Lower leg skin (tissue), 4 donors: ENCODE measurements at regions not wholly inside any gene's neighbourhood (a gene's known extent, or its start where the extent isn't known, plus 50 kb on each side); places are given as distances from the start of the nearest gene placed in this dataset.

Experiments used
- DNase-seq, 2 donors: peaks; one replicate each; pipeline ENCODE4 v3.0.0-alpha.2; 2019; ENCODE audit warnings: low spot score in 2 of 2
- H3K4me3 ChIP-seq: fragments of 200-600 bp; sonication (generic); 2 replicates; pipeline ENCODE4 v1.5.1; 2017; ENCODE audit warnings: mild to moderate bottlenecking, low read depth; ENCODE audit not compliant: poor library complexity, severe bottlenecking
- CTCF ChIP-seq, 3 donors: fragments of 450-650 bp; IDR thresholded peaks; one replicate each; pipeline ENCODE4 v1.5.1; 2016; ENCODE audit warnings: antibody characterized with exemption in 3 of 3, mild to moderate bottlenecking in 3 of 3, moderate library complexity in 2 of 3
- POLR2A ChIP-seq, 2 donors: fragments of 450-650 bp; IDR thresholded peaks; one replicate each; pipeline ENCODE4 v1.6.1; 2016 to 2017; ENCODE audit warnings: antibody characterized with exemption in 2 of 2, mild to moderate bottlenecking in 1 of 2, moderate library complexity in 1 of 2
- WGBS, 2 donors: methylation state at CpG; one replicate each; pipeline ENCODE4 v1.1.5; 2018; 5-methylcytosine and 5-hydroxymethylcytosine counted together
- intact Hi-C: fragments of 100-400 bp; cut with DNase I; formaldehyde crosslinking; loops from one replicate; pipeline ENCODE4 v1.15.0; 2023; ENCODE audit warnings: low total_unique reads

- WGBS, 2 donors: 70 to 82% methylated on average over 1 of the region's 1 CpG
These were observed 233.5 kb upstream of the HDAC9 start for GRCh38 chr7:18262058-18262457.

GRCh38 chr7:18265611-18266281, 229.8 kb upstream of the HDAC9 start:
- DNase-seq: no peak
- intact Hi-C loops: no loop called here
- no peak overlapping the region for H3K4me3 ChIP-seq
- TF ChIP-seq POLR2A (IDR thresholded peaks at IDR 0.05) (no peak), CTCF (IDR thresholded peaks at IDR 0.05) (no peak)
- WGBS, 2 donors: 87 to 93% methylated on average over 4 of the region's 4 CpGs

More at GRCh38 chr7:18262058-18262457, 233.5 kb upstream of the HDAC9 start:
- no peak overlapping the region for H3K4me3 ChIP-seq
- TF ChIP-seq POLR2A (IDR thresholded peaks at IDR 0.05): no peak
- no peak for TF ChIP-seq CTCF (IDR thresholded peaks at IDR 0.05)
- intact Hi-C loops: no loop called here
- DNase-seq: no peak

- no peak for DNase-seq
- no peak overlapping the region for H3K4me3 ChIP-seq
- intact Hi-C loops: no loop called here
- TF ChIP-seq POLR2A (IDR thresholded peaks at IDR 0.05) (no peak), CTCF (IDR thresholded peaks at IDR 0.05) (no peak)
These were observed 227.0 kb upstream of the HDAC9 start for GRCh38 chr7:18268571-18268970.

- intact Hi-C loops: no loop called here
- WGBS, 2 donors: 67 to 68% methylated on average over 2 of the region's 2 CpGs
- no peak overlapping the region for H3K4me3 ChIP-seq
- TF ChIP-seq CTCF (IDR thresholded peaks at IDR 0.05) (no peak), POLR2A (IDR thresholded peaks at IDR 0.05) (no peak)
- no peak for DNase-seq
These were observed 219.2 kb upstream of the HDAC9 start for GRCh38 chr7:18276380-18276779.

GRCh38 chr7:18278316-18278715, 217.2 kb upstream of the HDAC9 start:
- DNase-seq: no peak
- TF ChIP-seq CTCF (IDR thresholded peaks at IDR 0.05): no peak
- TF ChIP-seq POLR2A (IDR thresholded peaks at IDR 0.05): no peak
- intact Hi-C loops: no loop called here
- H3K4me3 ChIP-seq: no peak overlapping the region
- 33 to 45% methylated on average over 1 of the region's 1 CpG for WGBS, 2 donors

GRCh38 chr7:18283045-18283444, 212.5 kb upstream of the HDAC9 start:
- intact Hi-C loops: no loop called here
- WGBS, 2 donors: 0% methylated on average over 1 of the region's 1 CpG
- no peak overlapping the region for H3K4me3 ChIP-seq
- no peak for DNase-seq
- TF ChIP-seq CTCF (IDR thresholded peaks at IDR 0.05): no peak
- TF ChIP-seq POLR2A (IDR thresholded peaks at IDR 0.05): no peak
